WERI-Rb-1 (cell line): ENCODE measurements at regions not wholly inside any gene's neighbourhood (a gene's known extent, or its start where the extent isn't known, plus 50 kb on each side); places are given as distances from the start of the nearest gene placed in this dataset.

Experiments used
- DNase-seq: peaks from one replicate; pipeline ENCODE4 v3.0.0-alpha.2; 2020
- H3K27ac ChIP-seq: fragments of 250-450 bp; sonication (Bioruptor Pico); 2 replicates; pipeline ENCODE4 v1.5.1; 2020; ENCODE audit warnings: mild to moderate bottlenecking, moderate library complexity
- H3K27me3 ChIP-seq: fragments of 250-450 bp; sonication (Bioruptor Pico); 2 replicates; pipeline ENCODE4 v1.5.1; 2021; ENCODE audit warnings: mild to moderate bottlenecking, low read depth, moderate library complexity; ENCODE audit not compliant: insufficient read depth, severe bottlenecking
- H3K36me3 ChIP-seq: fragments of 250-450 bp; sonication (Bioruptor Pico); 2 replicates; pipeline ENCODE4 v1.5.1; 2020; ENCODE audit warnings: mild to moderate bottlenecking, moderate library complexity
- H3K4me3 ChIP-seq: 2 replicates; pipeline ENCODE4 v1.5.1; 2011; ENCODE audit warnings: low read depth, mild to moderate bottlenecking, control low read depth, low read length
- H3K9me3 ChIP-seq: fragments of 250-450 bp; sonication (Bioruptor Pico); 2 replicates; pipeline ENCODE4 v1.5.1; 2021; ENCODE audit warnings: mild to moderate bottlenecking, moderate library complexity; ENCODE audit not compliant: severe bottlenecking
- CTCF ChIP-seq: IDR thresholded peaks from 2 replicates; pipeline ENCODE4 v1.5.1; 2011; ENCODE audit warnings: low read depth, mild to moderate bottlenecking, control low read depth, inconsistent platforms, low read length

GRCh38 chr7:94237417-94237816, 157.3 kb upstream of the COL1A2 start:
- Histone ChIP-seq H3K27me3 (no peaks in the 10 kb centered on the region), H3K4me3 (no peak overlapping the region), H3K36me3 (no peaks in the 10 kb centered on the region), H3K9me3 (no peaks in the 10 kb centered on the region), H3K27ac (no peak overlapping the region; the same call in 1 of the 2 replicates)
- no peak for DNase-seq
- TF ChIP-seq CTCF, result no peak

GRCh38 chr7:94239661-94240234, 154.9 kb upstream of the COL1A2 start:
- no peaks in the 10 kb centered on the region for H3K27me3 ChIP-seq
- no peaks in the 10 kb centered on the region for H3K9me3 ChIP-seq
- H3K27ac ChIP-seq, result no peak overlapping the region
- no peak for DNase-seq
- TF ChIP-seq CTCF, result no peak
- no peaks in the 10 kb centered on the region for H3K36me3 ChIP-seq
- no peak overlapping the region for H3K4me3 ChIP-seq

- no peak for TF ChIP-seq CTCF
- Histone ChIP-seq H3K27ac (no peak overlapping the region), H3K36me3 (no peaks in the 10 kb centered on the region), H3K9me3 (no peaks in the 10 kb centered on the region), H3K4me3 (no peak overlapping the region), H3K27me3 (no peaks in the 10 kb centered on the region)
- no peak for DNase-seq
Observed at GRCh38 chr7:94240902-94241301, 153.8 kb upstream of the COL1A2 start.

GRCh38 chr7:94241402-94241925, 153.2 kb upstream of the COL1A2 start:
- TF ChIP-seq CTCF, result no peak
- H3K27me3 ChIP-seq, result no peaks in the 10 kb centered on the region
- DNase-seq, result no peak
- no peak overlapping the region for H3K4me3 ChIP-seq
- no peaks in the 10 kb centered on the region for H3K36me3 ChIP-seq
- no peak overlapping the region for H3K27ac ChIP-seq
- no peaks in the 10 kb centered on the region for H3K9me3 ChIP-seq

GRCh38 chr7:94243066-94243711, 151.5 kb upstream of the COL1A2 start:
- no peak overlapping the region for H3K27ac ChIP-seq
- no peaks in the 10 kb centered on the region for H3K27me3 ChIP-seq
- H3K9me3 ChIP-seq, result no peaks in the 10 kb centered on the region
- no peak overlapping the region for H3K4me3 ChIP-seq
- no peak for DNase-seq
- H3K36me3 ChIP-seq, result no peaks in the 10 kb centered on the region
- TF ChIP-seq CTCF, result no peak

GRCh38 chr7:94244760-94245159, 149.9 kb upstream of the COL1A2 start:
- no peak for DNase-seq
- Histone ChIP-seq H3K36me3 (no peaks in the 10 kb centered on the region), H3K9me3 (no peaks in the 10 kb centered on the region), H3K27ac (no peak overlapping the region; the same call in 1 of the 2 replicates), H3K4me3 (no peak overlapping the region), H3K27me3 (no peaks in the 10 kb centered on the region)
- TF ChIP-seq CTCF, result no peak
